HEK293 (cell line): ENCODE measurements at regions not wholly inside any gene's neighbourhood (a gene's known extent, or its start where the extent isn't known, plus 50 kb on each side); places are given as distances from the start of the nearest gene placed in this dataset.

Experiments
- ATF2 ChIP-seq: fragments of 450-650 bp; formaldehyde crosslinking; IDR thresholded peaks from 2 replicates; pipeline ENCODE4 v1.5.1; 2016; ENCODE audit warnings: missing biosample characterization, missing genetic modification characterization, low read depth
- BCL11A ChIP-seq: fragments of 450-650 bp; formaldehyde crosslinking; IDR thresholded peaks from 2 replicates; pipeline ENCODE4 v1.5.1; 2016; ENCODE audit warnings: low read depth, missing biosample characterization, missing genetic modification characterization
- CTCF ChIP-seq: fragments of 450-650 bp; formaldehyde crosslinking; IDR thresholded peaks from 2 replicates; pipeline ENCODE4 v1.5.1; 2016; ENCODE audit warnings: missing biosample characterization, missing genetic modification characterization
- GLI4 ChIP-seq: fragments of 450-650 bp; formaldehyde crosslinking; IDR thresholded peaks from 2 replicates; pipeline ENCODE4 v1.5.1; 2016; ENCODE audit warnings: missing biosample characterization, missing genetic modification characterization
- KLF17 ChIP-seq: fragments of 450-650 bp; formaldehyde crosslinking; IDR thresholded peaks from 2 replicates; pipeline ENCODE4 v1.5.1; 2016; ENCODE audit warnings: missing biosample characterization, missing genetic modification characterization
- ZBTB1 ChIP-seq: fragments of 450-650 bp; formaldehyde crosslinking; IDR thresholded peaks from 2 replicates; pipeline ENCODE4 v1.5.1; 2016; ENCODE audit warnings: missing biosample characterization, missing genetic modification characterization
- ZBTB44 ChIP-seq: fragments of 450-650 bp; IDR thresholded peaks from 2 replicates; pipeline ENCODE4 v1.5.1; 2018; ENCODE audit warnings: missing biosample characterization, mild to moderate bottlenecking, missing genetic modification characterization
- ZNF112 ChIP-seq: fragments of 450-650 bp; formaldehyde crosslinking; IDR thresholded peaks from 2 replicates; pipeline ENCODE4 v1.5.0; 2017; ENCODE audit warnings: missing biosample characterization, missing genetic modification characterization
- ZNF16 ChIP-seq: fragments of 450-650 bp; formaldehyde crosslinking; IDR thresholded peaks from 2 replicates; pipeline ENCODE4 v1.5.1; 2016; ENCODE audit warnings: low read depth, missing biosample characterization, missing genetic modification characterization
- ZNF174 ChIP-seq: fragments of 450-650 bp; formaldehyde crosslinking; IDR thresholded peaks from 2 replicates; pipeline ENCODE4 v1.5.0; 2017; ENCODE audit warnings: missing biosample characterization, mild to moderate bottlenecking, missing genetic modification characterization
- ZNF704 ChIP-seq: fragments of 450-650 bp; formaldehyde crosslinking; IDR thresholded peaks from 2 replicates; pipeline ENCODE4 v1.5.1; 2016; ENCODE audit warnings: missing biosample characterization, missing genetic modification characterization
- ZNF785 ChIP-seq: fragments of 450-650 bp; formaldehyde crosslinking; IDR thresholded peaks from 2 replicates; pipeline ENCODE4 v1.5.1; 2016; ENCODE audit warnings: missing biosample characterization, missing genetic modification characterization

GRCh38 chr4:32551943-32552342 is 1831.8 kb downstream of the PCDH7 start:
- TF ChIP-seq ZNF112 (tag by site-specific recombination) (no peak), ZNF704 (tag by site-specific recombination) (no peak), BCL11A (no peak), CTCF (tag by site-specific recombination) (no peak), ZBTB1 (tag by site-specific recombination) (no peak), ZBTB44 (tag by site-specific recombination) (no peak), ZNF785 (tag by site-specific recombination) (no peak), KLF17 (tag by site-specific recombination) (no peak), ZNF174 (no peak), GLI4 (tag by site-specific recombination) (no peak), ATF2 (tag by site-specific recombination) (no peak), ZNF16 (tag by site-specific recombination) (no peak)
